ENCODE measurements at regions not wholly inside any gene's neighbourhood (a gene's known extent, or its start where the extent isn't known, plus 50 kb on each side); places are given as distances from the start of the nearest gene placed in this dataset.

DNA sequence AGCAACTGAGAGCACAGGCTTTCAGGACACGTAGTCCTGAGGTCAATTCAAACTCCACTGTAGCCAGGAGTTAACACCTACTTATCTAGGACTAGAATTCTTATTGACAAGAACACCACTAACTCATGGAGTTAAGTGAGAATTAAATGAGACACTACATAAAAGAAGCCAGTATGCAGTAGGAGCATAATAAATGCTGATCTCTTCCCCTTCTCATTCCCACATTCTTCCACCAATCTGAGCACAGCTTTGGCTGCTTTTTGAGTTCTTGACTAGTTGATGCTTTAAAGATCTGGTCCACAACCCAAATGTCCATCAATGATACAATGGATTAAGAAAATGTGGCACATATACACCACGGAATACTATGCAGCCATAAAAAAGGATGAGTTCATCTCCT, 55.2 kb downstream of the TTC32 start:
- no peak for TF ChIP-seq GATA2 (IDR thresholded peaks at IDR 0.05; ENCODE audit: low read depth, low read length)
- TF ChIP-seq GATA3 (IDR thresholded peaks at IDR 0.05; ENCODE audit: low read depth, low read length), result no peak

DNA sequence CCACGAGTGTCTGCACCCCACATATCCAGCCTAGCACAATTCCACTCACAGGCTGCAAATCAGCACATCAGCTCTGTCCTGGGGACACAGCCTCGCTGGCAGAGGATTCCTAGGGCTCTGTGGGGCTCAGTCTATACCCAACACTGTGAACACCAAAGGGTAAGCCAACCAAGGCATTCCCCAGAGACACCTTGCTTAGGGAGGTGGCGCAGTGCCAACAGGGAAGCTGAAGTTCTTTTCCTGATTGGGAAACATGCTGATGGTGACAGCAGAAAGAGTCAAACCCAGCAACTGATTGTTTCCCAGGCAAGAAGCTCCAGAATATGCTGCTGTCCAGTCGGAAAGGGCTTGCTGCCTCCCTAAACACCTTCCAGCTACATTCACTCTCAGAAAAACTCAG, 55.8 kb downstream of the TTC32 start:
- TF ChIP-seq GATA3 (IDR thresholded peaks at IDR 0.05; ENCODE audit: low read depth, low read length) (no peak), GATA2 (IDR thresholded peaks at IDR 0.05; ENCODE audit: low read depth, low read length) (no peak)

DNA sequence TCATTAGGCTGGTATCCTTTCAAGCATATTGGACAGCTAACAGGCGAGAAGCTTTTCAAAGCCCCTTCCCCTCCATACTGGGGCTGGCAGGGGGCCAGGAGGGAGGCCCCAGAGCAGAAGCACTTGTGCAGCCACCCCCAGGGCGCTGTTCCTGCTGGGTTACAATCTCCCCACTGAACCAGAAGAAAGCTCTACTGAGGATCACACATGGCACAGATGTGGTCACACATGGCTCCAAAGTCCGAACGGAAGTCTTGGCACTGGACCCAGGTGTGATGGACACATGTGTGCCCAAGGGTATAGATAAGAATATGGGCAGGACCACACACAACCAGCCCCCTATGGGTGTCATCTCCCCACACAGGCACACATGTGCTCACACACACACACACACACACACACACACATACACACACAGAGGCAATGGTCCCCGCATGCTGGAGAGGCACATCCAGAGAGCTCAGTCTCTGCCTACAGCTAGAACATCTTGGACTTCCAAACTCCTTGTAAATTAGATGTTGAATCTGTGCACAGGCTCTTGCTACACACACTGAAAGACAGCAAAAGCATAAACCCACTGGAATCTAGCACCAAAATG, 56.4 kb downstream of the TTC32 start:
- no peak for TF ChIP-seq GATA2 (IDR thresholded peaks at IDR 0.05; ENCODE audit: low read depth, low read length)
- TF ChIP-seq GATA3 (IDR thresholded peaks at IDR 0.05; ENCODE audit: low read depth, low read length), result no peak

DNA sequence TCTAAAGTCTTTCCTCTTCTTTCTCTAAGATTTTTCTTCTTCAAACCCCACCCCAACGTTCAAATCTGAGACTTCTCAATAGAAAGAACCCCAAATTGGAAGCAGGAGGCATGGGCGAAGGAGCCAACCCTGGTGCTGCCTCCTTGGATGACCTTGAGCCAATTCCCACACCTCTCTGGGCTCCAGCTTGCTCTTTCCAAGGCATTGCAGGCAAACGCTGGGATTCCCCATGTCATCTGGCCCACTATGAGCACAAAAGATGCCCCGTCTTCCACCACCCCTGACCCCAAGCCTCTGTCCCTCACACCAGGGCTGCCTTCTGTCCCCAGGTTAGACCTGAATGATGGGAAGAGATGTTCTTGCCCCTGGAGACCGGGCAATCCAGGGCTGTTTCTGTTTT, 57.0 kb downstream of the TTC32 start:
- no peak for TF ChIP-seq GATA3 (IDR thresholded peaks at IDR 0.05; ENCODE audit: low read depth, low read length)
- no peak for TF ChIP-seq GATA2 (IDR thresholded peaks at IDR 0.05; ENCODE audit: low read depth, low read length)

DNA sequence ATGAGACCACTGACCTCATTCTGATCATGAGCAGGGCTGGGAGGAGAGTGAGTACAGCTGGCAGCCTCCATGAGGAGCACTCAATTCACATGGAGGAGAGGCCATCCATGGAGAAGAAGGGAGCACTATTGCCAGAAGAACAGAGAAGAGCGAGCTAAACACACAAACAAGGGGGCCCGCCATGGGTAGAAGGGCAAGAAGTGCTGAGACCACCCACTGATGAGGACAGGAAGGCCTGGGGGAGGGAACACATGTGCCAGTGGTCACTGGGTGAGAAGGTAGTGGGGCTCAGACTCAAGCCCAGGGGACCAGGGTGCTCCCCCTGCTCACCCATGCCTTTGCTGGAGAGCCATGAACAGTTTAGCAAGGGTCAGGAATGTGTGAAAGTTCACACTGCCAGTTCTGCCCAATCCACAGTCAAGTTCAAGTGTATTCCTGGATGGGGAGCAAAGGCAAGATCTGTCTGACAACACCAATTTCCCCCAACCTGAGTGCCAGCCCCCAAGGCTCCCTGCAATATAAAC, 57.7 kb downstream of the TTC32 start:
- no peak for TF ChIP-seq GATA3 (IDR thresholded peaks at IDR 0.05; ENCODE audit: low read depth, low read length)
- no peak for TF ChIP-seq GATA2 (IDR thresholded peaks at IDR 0.05; ENCODE audit: low read depth, low read length)

DNA sequence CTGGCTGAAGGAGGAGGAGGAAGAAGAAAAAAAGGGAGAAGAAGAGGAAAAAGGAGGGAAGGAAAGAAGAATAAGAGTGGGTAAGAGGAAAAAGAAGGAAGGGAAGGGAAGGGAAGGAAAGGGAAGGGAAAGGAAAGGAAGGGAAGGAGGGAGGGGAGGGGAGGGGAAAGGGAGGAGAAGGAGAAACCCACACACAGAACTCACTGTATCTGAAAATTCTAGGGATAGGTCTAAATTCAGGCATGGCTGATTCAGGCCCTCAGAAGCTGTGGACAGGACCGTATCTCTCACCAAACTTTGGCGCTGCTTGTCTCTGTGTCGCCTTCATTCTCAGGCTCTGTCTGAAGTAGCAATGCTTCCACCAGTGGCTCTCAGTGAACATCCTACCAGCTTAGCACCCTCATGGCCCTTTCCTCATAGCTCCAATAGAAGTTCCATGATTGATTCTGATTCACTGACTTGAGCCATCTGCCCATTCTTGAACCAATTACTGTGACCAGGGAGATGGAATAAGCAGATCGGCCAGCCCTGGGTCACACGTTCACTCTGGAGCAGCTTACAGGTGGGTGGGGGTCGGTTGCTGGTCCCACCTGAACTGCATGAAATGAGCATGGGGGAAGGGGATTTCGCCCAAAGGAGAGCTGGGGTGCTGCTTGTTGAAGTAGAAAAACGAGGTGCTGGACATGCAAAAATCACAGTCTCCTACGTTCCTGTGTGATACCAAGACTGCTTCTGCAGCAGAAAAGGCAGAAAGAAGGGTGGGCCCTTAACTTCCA, 59.7 kb downstream of the TTC32 start:
- TF ChIP-seq GATA3 (IDR thresholded peaks at IDR 0.05; ENCODE audit: low read depth, low read length) (no peak), GATA2 (IDR thresholded peaks at IDR 0.05; ENCODE audit: low read depth, low read length) (no peak)

DNA sequence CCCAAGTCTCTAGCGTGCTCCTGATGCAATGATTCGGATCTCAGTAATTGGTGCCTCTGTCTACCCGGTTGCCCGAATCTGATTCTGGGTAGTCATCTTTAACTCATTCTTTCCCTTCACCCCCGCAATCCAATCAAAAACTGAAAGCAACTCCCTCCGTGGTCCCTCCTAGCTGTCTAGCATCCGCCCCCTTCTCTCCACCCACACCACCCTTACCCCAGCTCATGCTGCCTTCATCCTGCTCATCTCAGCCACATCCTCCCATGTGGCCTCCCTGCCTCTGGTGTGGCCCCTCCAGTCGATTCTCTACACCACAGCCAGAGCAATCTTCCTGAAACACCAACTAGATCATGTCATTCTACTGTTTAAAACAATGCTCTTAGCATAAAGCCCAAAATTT, 62.3 kb downstream of the TTC32 start:
- TF ChIP-seq GATA3 (IDR thresholded peaks at IDR 0.05; ENCODE audit: low read depth, low read length) (no peak), GATA2 (IDR thresholded peaks at IDR 0.05; ENCODE audit: low read depth, low read length) (no peak)

DNA sequence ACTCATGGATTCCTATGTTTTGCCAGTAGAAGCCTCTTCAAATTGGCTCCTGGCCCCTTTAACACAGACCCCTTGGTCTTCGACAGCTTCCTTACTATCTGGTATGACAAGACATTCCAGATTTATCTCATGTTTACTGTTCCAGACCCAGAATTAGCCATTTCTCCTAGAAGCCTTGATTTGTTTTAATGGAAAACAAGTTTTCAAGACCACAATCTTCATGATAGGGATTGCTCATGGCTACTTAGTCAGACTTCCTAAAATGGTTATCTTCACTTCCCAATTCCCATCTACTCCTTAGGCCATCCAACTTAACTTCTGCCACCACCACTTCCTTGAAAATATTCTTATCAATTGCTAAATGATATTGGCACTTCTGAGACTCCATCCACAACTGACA, 63.2 kb downstream of the TTC32 start:
- no peak for TF ChIP-seq GATA2 (IDR thresholded peaks at IDR 0.05; ENCODE audit: low read depth, low read length)

DNA sequence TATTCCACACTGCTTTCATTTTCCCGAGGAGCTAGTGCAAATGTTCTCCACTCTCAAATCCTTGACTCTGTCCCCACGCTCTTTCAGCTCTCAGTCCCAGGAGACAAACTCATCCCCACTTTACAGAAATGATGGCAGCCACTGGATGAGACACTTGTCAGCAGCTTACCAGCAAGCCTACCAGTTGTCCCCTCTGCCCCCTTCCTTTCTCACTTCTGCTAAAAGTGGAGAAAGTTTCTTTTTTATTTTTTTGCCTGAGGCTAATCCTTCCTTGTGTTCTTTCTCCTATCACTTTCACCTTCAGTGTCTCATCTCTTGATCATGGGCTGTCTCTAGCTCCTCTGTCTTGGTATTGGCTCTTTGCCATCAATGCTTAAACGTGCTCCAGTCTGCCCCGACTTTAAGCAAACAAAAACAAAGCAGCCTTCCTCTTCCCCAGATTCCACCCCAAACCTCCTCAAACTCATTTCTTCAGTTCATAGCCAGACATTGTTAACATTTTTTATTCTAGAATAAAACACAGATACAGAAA, 64.5 kb downstream of the TTC32 start:
- no peak for TF ChIP-seq GATA2 (IDR thresholded peaks at IDR 0.05; ENCODE audit: low read depth, low read length)
- no peak for TF ChIP-seq GATA3 (IDR thresholded peaks at IDR 0.05; ENCODE audit: low read depth, low read length)

DNA sequence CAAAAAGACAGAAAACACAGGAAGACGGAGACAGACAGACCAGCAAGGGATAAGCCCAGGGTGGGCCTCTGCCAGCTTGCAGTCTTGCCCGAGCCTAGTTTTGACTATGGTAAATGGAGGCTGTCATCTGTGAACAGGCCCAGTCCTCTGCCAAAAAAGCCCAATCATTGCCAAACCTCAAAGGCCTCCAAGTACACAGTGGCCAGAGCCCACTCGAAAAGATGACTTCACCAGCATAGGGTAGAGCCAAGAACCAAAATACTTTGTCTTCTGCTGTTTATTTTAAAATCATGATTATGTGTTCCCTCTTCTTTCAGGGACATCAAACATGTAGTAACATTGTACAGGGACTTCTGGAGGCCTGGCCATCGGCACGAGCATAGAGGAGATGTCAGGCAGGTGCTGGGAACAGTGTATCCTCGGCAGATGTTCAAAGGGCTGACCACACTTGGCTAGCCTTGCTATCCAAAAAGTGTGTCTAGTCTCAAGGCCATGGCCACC, 66.0 kb downstream of the TTC32 start:
- TF ChIP-seq GATA2 (IDR thresholded peaks at IDR 0.05; ENCODE audit: low read depth, low read length) (no peak), GATA3 (IDR thresholded peaks at IDR 0.05; ENCODE audit: low read depth, low read length) (no peak)

DNA sequence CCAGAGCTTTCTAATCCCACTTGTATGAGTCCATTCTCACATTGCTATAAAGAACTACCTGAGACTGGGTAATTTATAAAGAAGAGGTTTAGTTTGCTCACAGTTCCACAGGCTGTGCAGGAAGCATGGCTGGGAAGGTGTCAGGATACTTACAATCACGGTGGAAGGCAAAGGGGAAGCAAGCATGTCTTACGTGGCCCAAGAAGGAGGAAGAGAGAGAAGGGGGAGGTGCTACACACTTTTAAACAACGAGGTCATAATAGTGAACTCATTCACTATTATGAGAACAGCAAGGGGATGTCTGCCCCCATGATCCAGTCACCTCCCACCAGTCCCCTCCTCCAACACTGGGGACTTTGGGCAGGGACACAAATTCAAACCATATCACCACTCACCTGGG, 67.8 kb downstream of the TTC32 start:
- TF ChIP-seq GATA2 (IDR thresholded peaks at IDR 0.05; ENCODE audit: low read depth, low read length), result no peak
- TF ChIP-seq GATA3 (IDR thresholded peaks at IDR 0.05; ENCODE audit: low read depth, low read length), result no peak

DNA sequence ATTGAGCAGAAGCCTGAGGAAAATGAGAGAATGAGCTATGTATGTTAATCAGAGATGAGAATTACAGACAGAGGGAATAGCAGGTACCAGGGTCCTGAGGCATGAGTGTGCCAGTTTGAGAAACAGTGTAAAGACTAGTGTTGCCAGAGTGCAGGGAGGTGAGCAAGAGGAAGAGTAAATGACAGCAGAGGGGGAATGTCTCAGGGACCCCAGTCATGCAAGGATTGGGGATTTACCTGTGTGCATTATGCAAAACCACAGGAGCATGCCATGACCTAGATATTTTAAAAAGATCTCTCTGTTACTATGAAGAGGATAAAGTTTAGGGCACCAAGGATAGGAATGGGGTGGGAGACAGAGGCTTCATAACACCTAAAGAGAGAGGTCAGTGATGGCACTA, 72.1 kb downstream of the TTC32 start:
- TF ChIP-seq GATA3 (IDR thresholded peaks at IDR 0.05; ENCODE audit: low read depth, low read length) (no peak), GATA2 (IDR thresholded peaks at IDR 0.05; ENCODE audit: low read depth, low read length) (no peak)

DNA sequence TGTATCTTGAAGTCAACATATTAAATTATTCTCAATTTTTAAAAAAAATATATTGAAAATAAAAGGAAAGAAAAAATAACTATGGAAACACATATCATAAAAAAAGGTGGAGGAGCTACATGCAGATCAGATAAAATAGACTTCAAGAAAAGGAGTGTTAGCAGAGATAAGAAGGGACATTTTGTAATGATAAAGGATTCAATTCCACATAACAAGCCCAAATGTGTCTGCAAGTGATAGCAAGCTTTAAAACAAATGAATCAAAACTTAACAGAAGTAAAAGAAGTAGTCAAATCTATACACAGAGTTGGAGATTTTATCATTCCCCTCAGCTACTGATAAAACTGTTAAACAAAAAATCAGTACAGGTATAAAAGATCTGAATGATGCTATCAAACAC, 74.9 kb downstream of the TTC32 start:
- TF ChIP-seq GATA2 (IDR thresholded peaks at IDR 0.05; ENCODE audit: low read depth, low read length) (no peak), GATA3 (IDR thresholded peaks at IDR 0.05; ENCODE audit: low read depth, low read length) (no peak)

DNA sequence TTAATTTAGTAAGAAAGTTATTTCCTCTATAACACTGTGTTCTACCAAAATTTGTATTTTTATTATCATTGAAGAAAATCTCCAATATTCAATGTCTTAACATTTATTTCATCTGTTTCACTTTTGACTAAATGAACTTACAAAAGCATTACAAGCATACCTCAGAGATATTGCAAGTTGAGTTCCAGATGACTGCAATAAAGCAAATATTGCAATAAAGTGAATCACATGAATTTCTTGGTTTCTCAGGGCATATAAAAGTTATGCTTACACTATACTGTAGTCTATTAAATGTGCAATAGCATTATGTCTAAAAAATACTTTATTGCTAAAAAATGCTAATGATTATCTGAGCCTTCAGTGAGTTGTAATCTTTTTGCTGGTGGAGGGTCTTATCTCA, 78.3 kb downstream of the TTC32 start:
- TF ChIP-seq GATA2 (IDR thresholded peaks at IDR 0.05; ENCODE audit: low read depth, low read length) (no peak), GATA3 (IDR thresholded peaks at IDR 0.05; ENCODE audit: low read depth, low read length) (no peak)
